Omental fat pad (tissue), 3 donors: ENCODE measurements at regions not wholly inside any gene's neighbourhood (a gene's known extent, or its start where the extent isn't known, plus 50 kb on each side); places are given as distances from the start of the nearest gene placed in this dataset.

Source experiments
- ATAC-seq: fragments of 150-250 bp; one replicate; pipeline ENCODE4 v1.9.1; 2016; ENCODE audit warnings: mild to moderate bottlenecking, moderate library complexity; ENCODE audit not compliant: low FRiP score
- DNase-seq: peaks from one replicate; pipeline ENCODE4 v3.0.0-alpha.2; 2019; ENCODE audit warnings: low spot score
- CTCF ChIP-seq, 3 donors: fragments of 450-650 bp; IDR thresholded peaks; one replicate each; pipeline ENCODE4 v1.5.1; 2016 to 2017; ENCODE audit warnings: antibody characterized with exemption in 3 of 3, mild to moderate bottlenecking in 3 of 3, moderate library complexity in 2 of 3

- no peak for TF ChIP-seq CTCF (IDR thresholded peaks at IDR 0.05)
- ATAC-seq (no peak), DNase-seq (no peak)
Observed at GRCh38 chr10:78279756-78280155, 246.1 kb downstream of the RPS24 start.

GRCh38 chr10:78280604-78281003 lies 246.9 kb downstream of the RPS24 start:
- ATAC-seq: no peak
- TF ChIP-seq CTCF (IDR thresholded peaks at IDR 0.05): no peak
- no peak for DNase-seq

- TF ChIP-seq CTCF (IDR thresholded peaks at IDR 0.05): no peak
- no peak for ATAC-seq
Observed at GRCh38 chr10:78281627-78282026, 248.0 kb downstream of the RPS24 start.

GRCh38 chr10:78283069-78283682 lies 249.5 kb downstream of the RPS24 start:
- no peak for ATAC-seq
- no peak for TF ChIP-seq CTCF (IDR thresholded peaks at IDR 0.05)
- DNase-seq: no peak

More at GRCh38 chr10:78281627-78282026, 248.0 kb downstream of the RPS24 start:
- DNase-seq: no peak

GRCh38 chr10:78284381-78284780 lies 250.7 kb downstream of the RPS24 start:
- no peak for TF ChIP-seq CTCF (IDR thresholded peaks at IDR 0.05)
- no peak for ATAC-seq
- DNase-seq: no peak

- ATAC-seq: no peak
Observed at GRCh38 chr10:78285226-78285625, 251.6 kb downstream of the RPS24 start.

More at GRCh38 chr10:78285226-78285625, 251.6 kb downstream of the RPS24 start:
- no peak for TF ChIP-seq CTCF (IDR thresholded peaks at IDR 0.05)
- no peak for DNase-seq
